Activated CD4-positive, alpha-beta memory T cell treated with anti-CD3 and anti-CD28 coated beads for 36 hours (primary cell): ENCODE measurements at regions not wholly inside any gene's neighbourhood (a gene's known extent, or its start where the extent isn't known, plus 50 kb on each side); places are given as distances from the start of the nearest gene placed in this dataset.
"Not testable (repeated sequence)": the region's sequence is repeated elsewhere in the genome, so short reads cannot be mapped to it uniquely, and the experiment has no call there.

ENCODE experiments used
- CTCF ChIA-PET: fragments of 350-600 bp; sonication (Branson Sonifier 250); formaldehyde crosslinking; loops from one replicate; lab custom pipeline; 2021; ENCODE audit warnings: antibody characterized with exemption, inconsistent platforms; lab: Charles Lee
- POLR2A ChIA-PET: fragments of 350-600 bp; sonication (Branson Sonifier 250); formaldehyde crosslinking; loops from one replicate; lab custom pipeline; 2021; ENCODE audit warnings: antibody characterized with exemption; lab: Charles Lee
- DNase-seq: peaks from one replicate; pipeline ENCODE4 v3.0.0-alpha.2; 2020
- H3K27ac Mint-ChIP-seq: one replicate; pipeline ENCODE4 v1.8.0; 2021; ENCODE audit warnings: mixed read lengths
- H3K27me3 Mint-ChIP-seq: one replicate; pipeline ENCODE4 v1.8.0; 2021; ENCODE audit warnings: mixed read lengths
- H3K36me3 Mint-ChIP-seq: one replicate; pipeline ENCODE4 v1.8.0; 2021; ENCODE audit warnings: mixed read lengths
- H3K4me1 Mint-ChIP-seq: one replicate; pipeline ENCODE4 v1.8.0; 2021; ENCODE audit warnings: low read depth, mixed read lengths
- H3K4me3 Mint-ChIP-seq: one replicate; pipeline ENCODE4 v1.8.0; 2021; ENCODE audit warnings: mild to moderate bottlenecking, mixed read lengths
- H3K9me3 Mint-ChIP-seq: one replicate; pipeline ENCODE4 v1.8.0; 2021; ENCODE audit warnings: mixed read lengths
- intact Hi-C: fragments of 100-400 bp; cut with micrococcal nuclease; formaldehyde crosslinking; loops from one replicate; pipeline ENCODE4 v1.15.1; 2023

- DNase-seq: no peak
- H3K4me3 Mint-ChIP-seq: no peak overlapping the region
- intact Hi-C loops: loop anchor here (10.0 kb wide), 1 partner anchor 916 kb away; no protein-coding TSS in a partner anchor
- peaks cover 14% of the 10 kb centered on the region for H3K9me3 Mint-ChIP-seq
- POLR2A ChIA-PET: interaction anchor here (1.1 to 1.2 kb wide), 3 partner anchors 105 to 496 kb away, joined by 3 read pairs; no protein-coding TSS in a partner anchor
- H3K27ac Mint-ChIP-seq: peak overlapping the region; percentile 63
- CTCF ChIA-PET: interaction anchor here (1.2 kb wide), 1 partner anchor 32 kb away, joined by 4 read pairs; no protein-coding TSS in a partner anchor
- H3K36me3 Mint-ChIP-seq: no peaks in the 10 kb centered on the region
- peaks cover 5% of the 10 kb centered on the region for H3K27me3 Mint-ChIP-seq
- peaks cover 19% of the 10 kb centered on the region for H3K4me1 Mint-ChIP-seq
Observed at GRCh38 chr18:59038295-59039039, 101.2 kb upstream of the SEC11C start.

GRCh38 chr18:59039040-59039320 lies 100.7 kb upstream of the SEC11C start:
- CTCF ChIA-PET: interaction anchor here (1.2 kb wide), 1 partner anchor 32 kb away, joined by 4 read pairs; no protein-coding TSS in a partner anchor
- not testable (repeated sequence) for H3K4me3 Mint-ChIP-seq, H3K27me3 Mint-ChIP-seq, H3K36me3 Mint-ChIP-seq, DNase-seq
- Mint-ChIP-seq H3K4me1 (peaks cover 19% of the 10 kb centered on the region), H3K27ac (peak overlapping the region; percentile 47), H3K9me3 (peaks cover 14% of the 10 kb centered on the region)
- POLR2A ChIA-PET: interaction anchor here (1.1 to 1.2 kb wide), 2 partner anchors 275 to 497 kb away, joined by 3 read pairs; no protein-coding TSS in a partner anchor
- intact Hi-C loops: loop anchor here (10.0 kb wide), 1 partner anchor 916 kb away; no protein-coding TSS in a partner anchor

- Mint-ChIP-seq H3K27me3 (peaks cover 5% of the 10 kb centered on the region), H3K36me3 (no peaks in the 10 kb centered on the region), H3K4me1 (peaks cover 19% of the 10 kb centered on the region), H3K4me3 (no peak overlapping the region), H3K9me3 (peaks cover 14% of the 10 kb centered on the region), H3K27ac (peak overlapping the region; percentile 47)
- no peak for DNase-seq
- POLR2A ChIA-PET: interaction anchor here (1.2 kb wide), 1 partner anchor 497 kb away, joined by 3 read pairs; no protein-coding TSS in a partner anchor
- intact Hi-C loops: loop anchor here (10.0 kb wide), 1 partner anchor 915 kb away; no protein-coding TSS in a partner anchor
- CTCF ChIA-PET: no interaction called here
Observed at GRCh38 chr18:59039449-59039848, 100.2 kb upstream of the SEC11C start.

- POLR2A ChIA-PET: no interaction called here
- no peak for DNase-seq
- H3K27ac Mint-ChIP-seq: no peak overlapping the region
- no peak overlapping the region for H3K4me3 Mint-ChIP-seq
- H3K4me1 Mint-ChIP-seq: peaks cover 19% of the 10 kb centered on the region
- CTCF ChIA-PET: no interaction called here
- intact Hi-C loops: no loop called here
- peaks cover 14% of the 10 kb centered on the region for H3K9me3 Mint-ChIP-seq
- no peaks in the 10 kb centered on the region for H3K36me3 Mint-ChIP-seq
- peaks cover 6% of the 10 kb centered on the region for H3K27me3 Mint-ChIP-seq
Observed at GRCh38 chr18:59040770-59041148, 98.9 kb upstream of the SEC11C start.

- no peak for DNase-seq
- peaks cover 8% of the 10 kb centered on the region for H3K27me3 Mint-ChIP-seq
- H3K9me3 Mint-ChIP-seq: peaks cover 14% of the 10 kb centered on the region
- no peaks in the 10 kb centered on the region for H3K36me3 Mint-ChIP-seq
- POLR2A ChIA-PET: no interaction called here
- peaks cover 19% of the 10 kb centered on the region for H3K4me1 Mint-ChIP-seq
- no peak overlapping the region for H3K27ac Mint-ChIP-seq
- CTCF ChIA-PET: interaction anchor here (0.6 to 1.9 kb wide), 3 partner anchors 29 to 409 kb away, joined by 3 to 9 read pairs (median 4); no protein-coding TSS in a partner anchor
- no peak overlapping the region for H3K4me3 Mint-ChIP-seq
- intact Hi-C loops: no loop called here
Observed at GRCh38 chr18:59041296-59041695, 98.4 kb upstream of the SEC11C start.

GRCh38 chr18:59041819-59042815 lies 97.6 kb upstream of the SEC11C start:
- Mint-ChIP-seq H3K27me3 (peaks cover 8% of the 10 kb centered on the region), H3K4me3 (no peak overlapping the region), H3K9me3 (peaks cover 14% of the 10 kb centered on the region), H3K27ac (no peak overlapping the region), H3K4me1 (peaks cover 19% of the 10 kb centered on the region), H3K36me3 (no peaks in the 10 kb centered on the region)
- ChIA-PET CTCF (interaction anchor here (0.6 to 1.9 kb wide), 3 partner anchors 28 to 410 kb away, joined by 3 to 9 read pairs (median 4); no protein-coding TSS in a partner anchor), POLR2A (no interaction called here)
- intact Hi-C loops: no loop called here
- no peak for DNase-seq

GRCh38 chr18:59044855-59045254 lies 94.8 kb upstream of the SEC11C start:
- Mint-ChIP-seq H3K4me3 (no peak overlapping the region), H3K36me3 (no peaks in the 10 kb centered on the region), H3K9me3 (no peaks in the 10 kb centered on the region), H3K4me1 (peaks cover 4% of the 10 kb centered on the region), H3K27ac (no peak overlapping the region), H3K27me3 (peaks cover 14% of the 10 kb centered on the region)
- POLR2A ChIA-PET: no interaction called here
- DNase-seq: no peak
- CTCF ChIA-PET: interaction anchor here (0.8 kb wide), 1 partner anchor 19 kb away, joined by 3 read pairs; no protein-coding TSS in a partner anchor
- intact Hi-C loops: no loop called here

GRCh38 chr18:59047321-59048047 lies 92.2 kb upstream of the SEC11C start:
- intact Hi-C loops: no loop called here
- CTCF ChIA-PET: no interaction called here
- POLR2A ChIA-PET: no interaction called here
- no peaks in the 10 kb centered on the region for H3K4me1 Mint-ChIP-seq
- no peaks in the 10 kb centered on the region for H3K36me3 Mint-ChIP-seq
- no peak overlapping the region for H3K4me3 Mint-ChIP-seq
- DNase-seq: no peak
- H3K27ac Mint-ChIP-seq: no peak overlapping the region
- peaks cover 12% of the 10 kb centered on the region for H3K27me3 Mint-ChIP-seq
- H3K9me3 Mint-ChIP-seq: no peaks in the 10 kb centered on the region

GRCh38 chr18:59048048-59048363 lies 91.7 kb upstream of the SEC11C start:
- no peaks in the 10 kb centered on the region for H3K4me1 Mint-ChIP-seq
- H3K27ac Mint-ChIP-seq: no peak overlapping the region
- intact Hi-C loops: no loop called here
- H3K27me3 Mint-ChIP-seq: peaks cover 13% of the 10 kb centered on the region
- H3K4me3 Mint-ChIP-seq: no peak overlapping the region
- ChIA-PET CTCF (no interaction called here), POLR2A (no interaction called here)
- no peak for DNase-seq
- H3K9me3 Mint-ChIP-seq: no peaks in the 10 kb centered on the region
- no peaks in the 10 kb centered on the region for H3K36me3 Mint-ChIP-seq

GRCh38 chr18:59048378-59048777 lies 91.3 kb upstream of the SEC11C start:
- Mint-ChIP-seq H3K4me1 (no peaks in the 10 kb centered on the region), H3K27me3 (peaks cover 15% of the 10 kb centered on the region), H3K4me3 (no peak overlapping the region), H3K36me3 (no peaks in the 10 kb centered on the region), H3K9me3 (no peaks in the 10 kb centered on the region), H3K27ac (no peak overlapping the region)
- CTCF ChIA-PET: interaction anchor here (0.7 kb wide), 1 partner anchor 167 kb away, joined by 4 read pairs; no protein-coding TSS in a partner anchor
- intact Hi-C loops: no loop called here
- POLR2A ChIA-PET: no interaction called here
- DNase-seq: no peak
